Upper lobe of left lung (tissue), 4 donors: ENCODE measurements at regions not wholly inside any gene's neighbourhood (a gene's known extent, or its start where the extent isn't known, plus 50 kb on each side); places are given as distances from the start of the nearest gene placed in this dataset.

Source experiments
- EP300 ChIP-seq, 4 donors: sonication (generic); formaldehyde crosslinking; IDR thresholded peaks; one replicate each; pipeline ENCODE4 v1.5.1; 2017; ENCODE audit warnings: antibody characterized with exemption in 4 of 4, control low read depth in 2 of 4
- POLR2A ChIP-seq, 4 donors: fragments of 450-650 bp; IDR thresholded peaks; one replicate each; pipeline ENCODE4 v1.5.1; 2016 to 2017; ENCODE audit warnings: antibody characterized with exemption in 4 of 4, mild to moderate bottlenecking in 2 of 4
- TF ChIP-seq, protein P1 (sequence below), 6 experiments: fragments of 450-650 bp in 4 of 6; fragments of 200-600 bp in 2 of 6; sonication (generic) in 2 of 6; IDR thresholded peaks; one replicate each; pipeline ENCODE4 v1.5.1; 2016 to 2019; ENCODE audit warnings: antibody characterized with exemption in 6 of 6

DNA sequence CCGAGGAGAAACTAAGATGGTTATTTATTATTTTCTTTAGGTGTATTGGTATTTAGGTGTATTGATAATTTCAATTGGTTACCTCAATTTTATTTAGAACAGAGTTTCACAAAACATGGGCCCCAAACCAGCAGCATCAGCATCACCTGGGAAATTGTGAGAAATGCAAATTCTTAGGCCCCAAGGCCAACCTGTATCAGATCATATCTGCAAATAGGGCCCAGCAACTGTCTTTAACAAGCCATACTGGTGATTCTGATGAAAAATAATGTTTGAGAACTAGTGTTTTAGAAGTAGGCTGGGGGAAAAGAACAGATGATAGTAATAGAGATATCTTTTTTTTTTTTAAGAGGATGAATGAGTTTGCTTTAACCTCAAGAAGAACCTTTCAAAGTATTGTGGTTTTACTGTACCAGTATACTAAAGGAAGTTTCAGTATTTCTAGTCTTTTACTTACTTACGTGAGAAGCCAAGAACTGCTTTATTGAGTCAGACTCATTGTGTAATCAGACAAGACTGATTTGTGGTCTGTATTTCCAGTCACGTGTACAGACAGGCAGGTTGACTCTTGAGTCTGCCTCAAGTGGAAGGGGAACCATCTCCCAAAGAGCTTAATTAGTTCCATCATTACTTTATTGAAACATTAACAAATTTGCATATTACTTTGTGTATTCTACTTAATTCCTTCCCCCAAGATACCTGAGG lies 60.4 kb upstream of the GAREM1 start:
- TF ChIP-seq POLR2A (IDR thresholded peaks at IDR 0.05) (no peak), EP300 (IDR thresholded peaks at IDR 0.05) (no peak)
- TF ChIP-seq, protein P1, sequence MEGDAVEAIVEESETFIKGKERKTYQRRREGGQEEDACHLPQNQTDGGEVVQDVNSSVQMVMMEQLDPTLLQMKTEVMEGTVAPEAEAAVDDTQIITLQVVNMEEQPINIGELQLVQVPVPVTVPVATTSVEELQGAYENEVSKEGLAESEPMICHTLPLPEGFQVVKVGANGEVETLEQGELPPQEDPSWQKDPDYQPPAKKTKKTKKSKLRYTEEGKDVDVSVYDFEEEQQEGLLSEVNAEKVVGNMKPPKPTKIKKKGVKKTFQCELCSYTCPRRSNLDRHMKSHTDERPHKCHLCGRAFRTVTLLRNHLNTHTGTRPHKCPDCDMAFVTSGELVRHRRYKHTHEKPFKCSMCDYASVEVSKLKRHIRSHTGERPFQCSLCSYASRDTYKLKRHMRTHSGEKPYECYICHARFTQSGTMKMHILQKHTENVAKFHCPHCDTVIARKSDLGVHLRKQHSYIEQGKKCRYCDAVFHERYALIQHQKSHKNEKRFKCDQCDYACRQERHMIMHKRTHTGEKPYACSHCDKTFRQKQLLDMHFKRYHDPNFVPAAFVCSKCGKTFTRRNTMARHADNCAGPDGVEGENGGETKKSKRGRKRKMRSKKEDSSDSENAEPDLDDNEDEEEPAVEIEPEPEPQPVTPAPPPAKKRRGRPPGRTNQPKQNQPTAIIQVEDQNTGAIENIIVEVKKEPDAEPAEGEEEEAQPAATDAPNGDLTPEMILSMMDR (IDR thresholded peaks at IDR 0.05), result no peak
